Neuronal stem cell (in vitro differentiated cells): ENCODE measurements at regions not wholly inside any gene's neighbourhood (a gene's known extent, or its start where the extent isn't known, plus 50 kb on each side); places are given as distances from the start of the nearest gene placed in this dataset.

Experiments used
- DNase-seq: peaks from one replicate; pipeline ENCODE4 v3.0.0-alpha.2; 2013; ENCODE audit warnings: low spot score
- H2AFZ ChIP-seq: one replicate; pipeline ENCODE4 v1.6.1; 2013; ENCODE audit warnings: mild to moderate bottlenecking, low read length, inconsistent platforms
- H2AK5ac ChIP-seq: 2 replicates; pipeline ENCODE4 v1.6.1; 2013; ENCODE audit warnings: low read depth, mild to moderate bottlenecking, inconsistent platforms, low read length, moderate library complexity, mixed read lengths
- H2BK120ac ChIP-seq: 2 replicates; pipeline ENCODE4 v1.6.1; 2013; ENCODE audit warnings: low read depth, mild to moderate bottlenecking, inconsistent platforms, low read length, moderate library complexity, mixed read lengths
- H2BK12ac ChIP-seq: one replicate; pipeline ENCODE4 v1.6.1; 2013; ENCODE audit warnings: low read length, inconsistent platforms
- H2BK15ac ChIP-seq: 2 replicates; pipeline ENCODE4 v1.6.1; 2013; ENCODE audit warnings: mild to moderate bottlenecking, low read length, inconsistent platforms, mixed read lengths
- H2BK5ac ChIP-seq: one replicate; pipeline ENCODE4 v1.6.1; 2013; ENCODE audit warnings: inconsistent platforms, mild to moderate bottlenecking, low read length, moderate library complexity
- H3K14ac ChIP-seq: one replicate; pipeline ENCODE4 v1.6.1; 2013; ENCODE audit warnings: low read length, inconsistent platforms
- H3K18ac ChIP-seq: 2 replicates; pipeline ENCODE4 v1.6.1; 2013; ENCODE audit warnings: low read length, inconsistent platforms
- H3K23ac ChIP-seq: 2 replicates; pipeline ENCODE4 v1.6.1; 2013; ENCODE audit warnings: low read depth, mild to moderate bottlenecking, mixed read lengths, low read length, inconsistent platforms; ENCODE audit not compliant: poor library complexity
- H3K27ac ChIP-seq: replicated peaks from 3 replicates; pipeline ENCODE4 v1.5.1; 2013; ENCODE audit warnings: low read length, inconsistent platforms
- H3K27me3 ChIP-seq, 3 experiments: 2 replicates each; pipeline ENCODE4 v1.6.1; 2013; ENCODE audit warnings: low read length in 3 of 3, mild to moderate bottlenecking in 2 of 3, inconsistent platforms in 1 of 3, low read depth in 1 of 3, mixed read lengths in 1 of 3, moderate library complexity in 1 of 3; ENCODE audit not compliant: control insufficient read depth in 3 of 3, insufficient read depth in 3 of 3
- H3K36me3 ChIP-seq, 2 donors: replicated peaks in 1 of 2; 2 replicates each; pipeline ENCODE4 v1.6.1; 2013; ENCODE audit warnings: low read length in 2 of 2; ENCODE audit not compliant: control insufficient read depth in 2 of 2, insufficient read depth in 2 of 2
- H3K4ac ChIP-seq: 2 replicates; pipeline ENCODE4 v1.6.1; 2013; ENCODE audit warnings: inconsistent platforms, mild to moderate bottlenecking, low read length, moderate library complexity
- H3K4me1 ChIP-seq, 2 donors: 1 replicate in 1 of 2; 2 replicates in 1 of 2; pipeline ENCODE4 v1.6.1; 2013; ENCODE audit warnings: low read length in 2 of 2, low read depth in 1 of 2; ENCODE audit not compliant: control insufficient read depth in 2 of 2, insufficient read depth in 1 of 2
- H3K4me2 ChIP-seq: one replicate; pipeline ENCODE4 v1.6.1; 2013; ENCODE audit warnings: mild to moderate bottlenecking, low read length, inconsistent platforms; ENCODE audit not compliant: insufficient read depth, poor library complexity, severe bottlenecking
- H3K4me3 ChIP-seq, 2 donors: 2 replicates each; pipeline ENCODE4 v1.5.1; 2013; ENCODE audit warnings: low read length in 2 of 2, mild to moderate bottlenecking in 2 of 2, inconsistent platforms in 1 of 2, moderate library complexity in 1 of 2
- H3K79me1 ChIP-seq: one replicate; pipeline ENCODE4 v1.6.1; 2013; ENCODE audit warnings: low read depth, mild to moderate bottlenecking, inconsistent platforms, low read length, moderate library complexity
- H3K9ac ChIP-seq: one replicate; pipeline ENCODE4 v1.6.1; 2013; ENCODE audit warnings: mild to moderate bottlenecking, low read depth, low read length, inconsistent platforms; ENCODE audit not compliant: poor library complexity
- H3K9me3 ChIP-seq, 2 donors: replicated peaks in 1 of 2; 2 replicates each; pipeline versions ENCODE3 to v1.6.1; 2013; ENCODE audit warnings: low read length in 2 of 2, mild to moderate bottlenecking in 2 of 2, inconsistent platforms in 1 of 2, low read depth in 1 of 2, mixed read lengths in 1 of 2, moderate library complexity in 1 of 2; ENCODE audit not compliant: control insufficient read depth in 2 of 2, insufficient read depth in 1 of 2
- H4K8ac ChIP-seq: one replicate; pipeline ENCODE4 v1.6.1; 2013; ENCODE audit warnings: low read depth, mild to moderate bottlenecking, inconsistent platforms, low read length, moderate library complexity
- H4K91ac ChIP-seq: one replicate; pipeline ENCODE4 v1.6.1; 2013; ENCODE audit warnings: low read length, low read depth, mild to moderate bottlenecking, inconsistent platforms; ENCODE audit not compliant: poor library complexity
- WGBS, 2 donors: extraction: QIAGEN DNeasy Blood & Tissue Kit; methylation state at CpG; one replicate each; pipeline ENCODE4 v1.1.7; 2013; ENCODE audit warnings: missing lambda C conversion rate in 2 of 2, mixed read lengths in 1 of 2; ENCODE audit not compliant: insufficient read length in 2 of 2, insufficient replicate concordance in 1 of 2; ENCODE audit errors: extremely low coverage in 2 of 2; 5-methylcytosine and 5-hydroxymethylcytosine counted together

DNA sequence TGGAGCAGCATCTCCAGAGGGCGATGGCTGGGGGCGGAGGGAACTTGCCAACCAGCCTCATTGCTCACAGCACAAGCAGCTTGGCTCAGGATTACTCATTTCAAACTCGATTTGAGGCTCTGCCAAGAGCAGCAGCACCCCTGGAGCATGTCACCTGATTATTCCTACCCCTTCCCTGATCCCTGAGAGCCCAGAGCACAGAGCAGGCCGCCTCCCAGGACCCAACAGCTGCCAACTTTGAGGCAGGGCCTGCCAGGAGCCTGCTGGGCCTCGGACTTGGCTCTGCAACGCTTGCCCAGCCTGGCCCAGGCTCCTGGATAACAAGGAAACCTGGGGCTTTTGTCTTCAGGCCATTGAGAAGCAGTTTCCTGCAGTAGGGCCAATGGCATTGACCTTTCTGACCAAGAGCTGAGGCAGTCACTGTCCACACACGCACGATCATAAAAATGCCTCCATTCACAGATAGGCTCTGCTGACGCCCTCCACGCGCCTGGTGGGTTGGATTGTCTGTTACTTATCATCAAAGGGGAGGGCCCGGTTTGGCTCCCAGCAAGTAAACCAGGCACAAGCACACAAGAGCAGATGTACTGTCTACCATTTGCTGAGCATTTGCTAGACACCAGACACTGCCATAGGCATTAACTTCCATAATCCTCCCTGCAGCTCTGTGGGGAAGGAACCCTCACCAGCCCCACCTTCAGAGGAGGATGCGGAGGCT is 406.6 kb upstream of the EEF2KMT start:
- DNase-seq: no peak
- Histone ChIP-seq H2BK5ac (no peak overlapping the region), H2AK5ac (no peak overlapping the region), H3K9ac (peak overlapping the region; percentile 7), H2BK120ac (no peak overlapping the region), H3K27ac (no peak overlapping the region), H3K79me1 (no peaks in the 10 kb centered on the region), H3K18ac (peak overlapping the region; percentile 16), H3K36me3 (no peaks in the 10 kb centered on the region), H3K4me1 (no peaks in the 10 kb centered on the region), H3K9me3 (no peaks in the 10 kb centered on the region), H2BK15ac (no peak overlapping the region), H3K4me3 (no peak overlapping the region), H4K91ac (no peak overlapping the region), H3K14ac (no peak overlapping the region), H4K8ac (no peak overlapping the region), H3K27me3 (no peaks in the 10 kb centered on the region), H3K23ac (no peak overlapping the region), H3K4ac (no peak overlapping the region), H2BK12ac (no peak overlapping the region), H3K4me2 (no peak overlapping the region), H2AFZ (no peak overlapping the region)
- no CpG with 5 or more reads among the region's 13 CpGs for WGBS, 2 donors

- H3K4me2 ChIP-seq: no peak overlapping the region
- no CpG with 5 or more reads among the region's 6 CpGs for WGBS, 2 donors
- no peaks in the 10 kb centered on the region for H3K79me1 ChIP-seq
Observed at GRCh38 chr16:5502944-5503343, 405.3 kb upstream of the EEF2KMT start.

GRCh38 chr16:5502467-5502869 is 404.9 kb upstream of the EEF2KMT start:
- Histone ChIP-seq H3K23ac (no peak overlapping the region), H3K4me2 (no peak overlapping the region), H2BK15ac (no peak overlapping the region), H3K9ac (no peak overlapping the region), H2BK120ac (no peak overlapping the region), H3K4ac (no peak overlapping the region), H4K91ac (no peak overlapping the region), H3K9me3 (no peaks in the 10 kb centered on the region), H3K27ac (no peak overlapping the region), H3K14ac (no peak overlapping the region), H3K4me3 (no peak overlapping the region), H4K8ac (no peak overlapping the region), H3K36me3 (no peaks in the 10 kb centered on the region), H2BK12ac (no peak overlapping the region), H3K79me1 (no peaks in the 10 kb centered on the region), H3K4me1 (peaks cover 0 to 2% of the 10 kb centered on the region in 2 donors), H3K18ac (no peak overlapping the region), H3K27me3 (no peaks in the 10 kb centered on the region), H2AK5ac (no peak overlapping the region), H2BK5ac (no peak overlapping the region), H2AFZ (no peak overlapping the region)
- WGBS, 2 donors: no CpG with 5 or more reads among the region's 7 CpGs
- peak; percentile 40 for DNase-seq

More at GRCh38 chr16:5502944-5503343, 405.3 kb upstream of the EEF2KMT start:
- H4K91ac ChIP-seq: no peak overlapping the region
- peaks cover 0 to 2% of the 10 kb centered on the region in 2 donors for H3K4me1 ChIP-seq
- no peak overlapping the region for H4K8ac ChIP-seq
- no peak overlapping the region for H2BK12ac ChIP-seq
- DNase-seq: no peak
- no peaks in the 10 kb centered on the region for H3K9me3 ChIP-seq
- H3K4ac ChIP-seq: no peak overlapping the region
- H3K36me3 ChIP-seq: no peaks in the 10 kb centered on the region
- no peak overlapping the region for H2BK15ac ChIP-seq
- H2BK5ac ChIP-seq: no peak overlapping the region
- H3K27me3 ChIP-seq: no peaks in the 10 kb centered on the region
- H3K4me3 ChIP-seq: no peak overlapping the region
- no peak overlapping the region for H3K14ac ChIP-seq
- H2AFZ ChIP-seq: no peak overlapping the region
- no peak overlapping the region for H2AK5ac ChIP-seq
- no peak overlapping the region for H2BK120ac ChIP-seq
- no peak overlapping the region for H3K18ac ChIP-seq
- no peak overlapping the region for H3K9ac ChIP-seq
- no peak overlapping the region for H3K27ac ChIP-seq
- no peak overlapping the region for H3K23ac ChIP-seq

GRCh38 chr16:5500526-5500925 is 402.9 kb upstream of the EEF2KMT start:
- no peak overlapping the region for H3K14ac ChIP-seq
- H3K79me1 ChIP-seq: no peaks in the 10 kb centered on the region
- H3K9ac ChIP-seq: no peak overlapping the region
- no peak overlapping the region for H2BK12ac ChIP-seq
- no peak overlapping the region for H2AK5ac ChIP-seq
- H4K8ac ChIP-seq: no peak overlapping the region
- H3K18ac ChIP-seq: no peak overlapping the region
- H3K36me3 ChIP-seq: no peaks in the 10 kb centered on the region
- no peak overlapping the region for H3K4me3 ChIP-seq
- no peak overlapping the region for H2BK120ac ChIP-seq
- H3K27me3 ChIP-seq: no peaks in the 10 kb centered on the region
- H3K4me1 ChIP-seq: peaks cover 0 to 2% of the 10 kb centered on the region in 2 donors
- H2AFZ ChIP-seq: no peak overlapping the region
- H3K23ac ChIP-seq: no peak overlapping the region
- H3K4ac ChIP-seq: no peak overlapping the region
- no peak overlapping the region for H2BK15ac ChIP-seq
- no peak overlapping the region for H3K27ac ChIP-seq
- H2BK5ac ChIP-seq: no peak overlapping the region
- no CpG with 5 or more reads among the region's 3 CpGs for WGBS, 2 donors
- H3K4me2 ChIP-seq: no peak overlapping the region
- DNase-seq: no peak
- no peaks in the 10 kb centered on the region for H3K9me3 ChIP-seq
- no peak overlapping the region for H4K91ac ChIP-seq
